Omental fat pad (tissue), 3 donors: ENCODE measurements at regions not wholly inside any gene's neighbourhood (a gene's known extent, or its start where the extent isn't known, plus 50 kb on each side); places are given as distances from the start of the nearest gene placed in this dataset.

Experiments used
- ATAC-seq: fragments of 150-250 bp; one replicate; pipeline ENCODE4 v1.9.1; 2016; ENCODE audit warnings: mild to moderate bottlenecking, moderate library complexity; ENCODE audit not compliant: low FRiP score
- DNase-seq: peaks from one replicate; pipeline ENCODE4 v3.0.0-alpha.2; 2019; ENCODE audit warnings: low spot score
- CTCF ChIP-seq, 3 donors: fragments of 450-650 bp; IDR thresholded peaks; one replicate each; pipeline ENCODE4 v1.5.1; 2016 to 2017; ENCODE audit warnings: antibody characterized with exemption in 3 of 3, mild to moderate bottlenecking in 3 of 3, moderate library complexity in 2 of 3

DNA sequence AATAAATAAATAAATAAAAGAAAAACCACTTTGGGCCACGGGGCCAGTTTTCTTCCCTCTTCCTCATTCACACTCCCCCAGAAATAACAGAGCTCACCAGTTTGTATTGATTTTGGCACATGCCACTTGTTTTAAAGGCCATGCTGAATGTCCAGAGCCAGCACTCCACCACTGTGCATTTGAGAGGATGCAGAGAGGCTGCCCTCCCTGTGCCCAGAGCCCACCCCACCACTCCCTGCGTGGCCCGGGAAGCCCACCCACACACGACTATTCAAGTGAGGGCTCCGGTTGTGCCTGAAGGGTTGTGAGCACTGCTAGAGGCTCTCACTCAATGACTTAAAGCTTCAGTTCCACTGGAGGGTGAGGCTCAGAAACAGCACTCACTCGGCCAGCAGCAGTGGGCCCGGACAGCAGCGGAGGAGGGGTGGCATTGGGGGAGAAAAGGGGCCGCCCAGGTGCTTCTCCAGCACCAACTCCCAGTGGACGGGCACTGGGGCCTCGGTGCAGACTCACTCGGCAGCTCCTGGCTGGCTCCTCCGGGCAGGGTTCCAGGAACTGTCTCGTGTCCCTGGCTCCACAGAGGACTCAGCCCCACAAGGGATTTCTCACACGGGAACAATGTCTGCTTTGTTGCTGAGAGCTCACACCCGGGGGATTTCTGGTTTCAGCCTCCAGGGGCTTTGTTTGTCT is 112.7 kb downstream of the SHANK2 start:
- no peak for DNase-seq

DNA sequence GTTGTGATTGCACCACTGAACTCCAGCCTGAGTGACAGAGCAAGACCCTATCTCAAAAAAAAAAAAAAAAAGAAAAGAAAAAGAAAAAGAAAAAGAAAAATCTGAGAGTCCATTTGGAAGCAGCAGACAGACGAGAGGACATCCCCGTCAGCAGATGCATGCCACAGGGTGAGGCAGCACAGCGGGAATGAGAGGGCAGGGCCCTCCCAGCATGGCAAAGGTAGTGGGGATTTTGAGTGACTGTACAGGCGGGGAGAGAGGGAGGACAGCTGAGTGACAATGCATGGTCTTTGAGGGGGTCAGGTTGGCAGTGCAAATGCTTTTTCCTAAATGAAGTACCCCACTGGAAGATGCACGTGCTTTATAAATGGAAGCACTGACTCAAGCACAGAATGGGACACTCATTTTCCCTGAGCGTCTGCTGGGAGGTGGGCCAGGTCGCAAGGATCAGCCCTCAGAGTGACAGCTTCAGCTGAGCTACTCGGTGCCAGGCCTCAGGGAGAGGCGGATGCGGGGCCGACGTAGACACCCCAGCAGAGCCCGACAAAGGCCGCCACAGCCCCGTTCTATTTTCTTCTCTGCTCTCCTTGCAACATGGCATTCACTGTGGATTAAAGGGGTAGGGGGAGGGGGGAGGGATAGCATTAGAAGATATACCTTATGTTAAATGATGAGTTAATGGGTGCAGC is 113.5 kb downstream of the SHANK2 start:
- no peak for DNase-seq
- TF ChIP-seq CTCF (IDR thresholded peaks at IDR 0.05), result no peak

More for the DNA sequence above, 112.7 kb downstream of the SHANK2 start:
- no peak for TF ChIP-seq CTCF (IDR thresholded peaks at IDR 0.05)
- no peak for ATAC-seq

GRCh38 chr11:71137376-71137775 is 115.0 kb downstream of the SHANK2 start:
- DNase-seq, result no peak
- no peak for ATAC-seq
- no peak for TF ChIP-seq CTCF (IDR thresholded peaks at IDR 0.05)

More for the DNA sequence above, 113.5 kb downstream of the SHANK2 start:
- no peak for ATAC-seq

DNA sequence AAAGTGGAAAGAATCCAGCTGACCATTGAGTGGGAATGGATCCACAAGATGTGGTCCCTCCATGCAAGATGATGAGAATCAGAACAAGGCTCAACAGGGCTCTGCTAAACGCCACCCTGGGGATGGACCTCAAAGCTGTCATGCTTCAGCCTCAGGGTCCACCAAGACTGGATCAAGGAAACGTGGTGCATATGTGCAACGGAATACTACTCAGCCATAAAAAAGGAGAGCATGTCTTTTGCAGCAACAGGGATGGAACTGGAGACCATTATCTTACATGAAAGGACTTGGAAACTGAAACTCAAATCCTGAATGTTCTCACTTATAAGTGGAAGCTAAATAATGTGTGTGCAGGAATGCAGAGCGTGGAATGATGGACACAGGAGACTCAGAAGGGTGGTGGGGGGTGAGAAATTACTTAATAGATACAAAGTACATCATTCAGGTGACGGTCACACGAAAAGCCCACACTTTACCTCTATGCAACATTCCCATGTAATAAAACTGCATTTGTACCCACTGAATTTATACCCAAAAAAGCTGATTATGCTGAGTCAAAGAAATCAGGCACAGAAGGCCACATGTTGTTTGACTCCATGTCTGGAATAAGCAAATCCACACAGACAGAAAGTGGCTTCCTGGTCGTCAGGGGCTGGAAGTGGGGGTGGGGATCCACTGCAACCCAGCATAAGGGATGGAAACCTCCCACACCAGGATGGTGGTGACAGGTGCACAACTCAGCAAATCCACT is 116.1 kb downstream of the SHANK2 start:
- ATAC-seq (no peak), DNase-seq (no peak)
- TF ChIP-seq CTCF (IDR thresholded peaks at IDR 0.05), result no peak

GRCh38 chr11:71135112-71135511 is 117.3 kb downstream of the SHANK2 start:
- TF ChIP-seq CTCF (IDR thresholded peaks at IDR 0.05), result no peak
- ATAC-seq, result no peak

DNA sequence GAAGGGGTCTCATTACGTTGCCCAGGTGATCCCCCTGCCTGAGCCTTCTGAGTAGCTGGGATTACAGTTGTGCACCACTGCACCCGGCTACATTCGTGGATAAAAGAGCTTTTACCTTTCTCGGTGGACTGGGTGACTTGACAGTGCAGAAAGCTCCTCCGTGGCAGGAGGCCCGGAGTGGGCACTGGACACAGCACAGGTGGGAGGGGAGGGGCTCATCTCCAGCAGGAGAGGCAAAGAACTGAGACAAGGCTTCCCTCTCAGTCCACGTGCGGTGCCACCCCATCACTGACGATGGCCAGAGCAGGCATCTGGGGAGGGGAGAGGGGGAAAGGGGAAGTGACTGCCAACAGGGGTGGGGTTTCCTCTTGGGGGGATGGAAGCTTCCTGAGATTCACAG is 118.4 kb downstream of the SHANK2 start:
- ATAC-seq (no peak), DNase-seq (no peak)
- no peak for TF ChIP-seq CTCF (IDR thresholded peaks at IDR 0.05)

More at GRCh38 chr11:71135112-71135511, 117.3 kb downstream of the SHANK2 start:
- DNase-seq, result no peak
